GM12878 (cell line): ENCODE measurements at regions not wholly inside any gene's neighbourhood (a gene's known extent, or its start where the extent isn't known, plus 50 kb on each side); places are given as distances from the start of the nearest gene placed in this dataset.

Experiments
- ATAC-seq: fragments of 200-7000 bp; cut with Tn5 transposase; 3 replicates; pipeline ENCODE4 v1.9.1; 2020; ENCODE audit warnings: mild to moderate bottlenecking, moderate library complexity
- BruUV-seq: library from RNA; stranded (reverse); fragments of 400-500 nt; replicated peaks from 2 replicates; lab custom pipeline; 2021; lab: Mats Ljungman, UMichigan
- CTCF ChIA-PET: fragments of 300-600 bp; sonication (Branson Sonifier 250); formaldehyde crosslinking; extraction: SDS; loops from one replicate; lab custom pipeline; 2021; ENCODE audit warnings: inconsistent platforms; lab: Yijun Ruan, JAX
- POLR2A ChIA-PET: fragments of 350-600 bp; formaldehyde crosslinking; extraction: SDS; loops from one replicate; lab custom pipeline; 2021; ENCODE audit warnings: inconsistent platforms; lab: Charles Lee
- RAD21 ChIA-PET: fragments of 300-600 bp; sonication (Branson Sonifier 250); formaldehyde crosslinking; loops from one replicate; lab custom pipeline; 2023; ENCODE audit warnings: antibody characterized with exemption; ENCODE audit not compliant: unreplicated experiment; lab: Charles Lee
- SMC1A ChIA-PET: fragments of 300-600 bp; sonication (Branson Sonifier 250); formaldehyde crosslinking; loops from one replicate; lab custom pipeline; 2023; ENCODE audit not compliant: unreplicated experiment, uncharacterized antibody; lab: Charles Lee
- DNase-seq: peaks from one replicate; pipeline ENCODE4 v3.0.0-alpha.2; 2011; ENCODE audit warnings: low read depth, low spot score
- FAIRE-seq: peaks from 3 replicates; lab custom pipeline; 2011; peaks lifted over from hg19 to GRCh38; lab: Jason Lieb, UNC
- H2AFZ ChIP-seq: 2 replicates; pipeline ENCODE4 v1.6.0; 2011; ENCODE audit warnings: low read depth, low read length, control low read depth; ENCODE audit not compliant: control insufficient read depth
- H3K27ac ChIP-seq: 2 replicates; pipeline ENCODE4 v1.5.1; 2011; ENCODE audit warnings: control low read depth; ENCODE audit not compliant: control insufficient read depth, insufficient read depth
- H3K27me3 ChIP-seq, 2 experiments: replicated peaks in 1 of 2; 2 replicates each; pipeline versions ENCODE4 v1.6.0 to v1.6.1; 2011; ENCODE audit warnings: low read length in 1 of 2; ENCODE audit not compliant: control insufficient read depth in 2 of 2, insufficient read depth in 2 of 2
- H3K36me3 ChIP-seq, 2 experiments: 2 replicates each; pipeline ENCODE4 v1.5.1; 2011; ENCODE audit warnings: low read length in 1 of 2; ENCODE audit not compliant: control insufficient read depth in 2 of 2, insufficient read depth in 2 of 2
- H3K4me1 ChIP-seq: 2 replicates; pipeline ENCODE4 v1.6.1; 2011; ENCODE audit warnings: mild to moderate bottlenecking, low read length, moderate library complexity, mixed read lengths; ENCODE audit not compliant: control insufficient read depth, insufficient read depth
- H3K4me2 ChIP-seq: 2 replicates; pipeline ENCODE4 v1.6.0; 2011; ENCODE audit warnings: control low read depth; ENCODE audit not compliant: control insufficient read depth, insufficient read depth
- H3K4me3 ChIP-seq: fragments of 200-600 bp; sonication (generic); 2 replicates; pipeline ENCODE4 v1.5.1; 2016
- H3K79me2 ChIP-seq: 2 replicates; pipeline ENCODE4 v1.6.0; 2011; ENCODE audit warnings: low read length; ENCODE audit not compliant: control insufficient read depth, insufficient read depth
- H3K9ac ChIP-seq: 2 replicates; pipeline ENCODE4 v1.8.0; 2011; ENCODE audit warnings: low read length, control low read depth, mixed read lengths; ENCODE audit not compliant: control insufficient read depth, insufficient read depth
- H3K9me3 ChIP-seq: replicated peaks from 3 replicates; pipeline ENCODE4 v1.5.1; 2011; ENCODE audit warnings: mild to moderate bottlenecking, low read length; ENCODE audit not compliant: control insufficient read depth, insufficient read depth
- H4K20me1 ChIP-seq: 2 replicates; pipeline ENCODE4 v1.6.0; 2011; ENCODE audit not compliant: control insufficient read depth, insufficient read depth
- BHLHE40 ChIP-seq, 2 experiments: fragments of 450-650 bp in 1 of 2; IDR thresholded peaks; 2 replicates each; pipeline ENCODE4 v1.6.1; 2011 to 2017; ENCODE audit warnings: low read depth in 2 of 2, borderline replicate concordance in 1 of 2, improper control_type of control experiment in 1 of 2, low read length in 1 of 2, mild to moderate bottlenecking in 1 of 2
- ESRRA ChIP-seq: IDR thresholded peaks from 2 replicates; pipeline ENCODE4 v1.6.1; 2012; ENCODE audit warnings: mild to moderate bottlenecking, low read length, improper control_type of control experiment
- FOS ChIP-seq: IDR thresholded peaks from 3 replicates; pipeline ENCODE4 v1.6.1; 2011; ENCODE audit warnings: borderline replicate concordance; ENCODE audit not compliant: insufficient read length; ENCODE audit errors: extremely low read depth
- FOXM1 ChIP-seq: IDR thresholded peaks from 2 replicates; pipeline ENCODE4 v1.6.1; 2012; ENCODE audit warnings: low read depth, mild to moderate bottlenecking, inconsistent platforms, low read length, moderate library complexity
- GABPA ChIP-seq: IDR thresholded peaks from 2 replicates; pipeline ENCODE4 v1.6.1; 2014; ENCODE audit warnings: antibody characterized with exemption, low read depth, mild to moderate bottlenecking, inconsistent platforms
- HDAC6 ChIP-seq: fragments of 200-600 bp; sonication (generic); IDR thresholded peaks from one replicate; pipeline ENCODE4 v1.8.0; 2017; ENCODE audit warnings: antibody characterized with exemption; ENCODE audit not compliant: unreplicated experiment
- MTA2 ChIP-seq: fragments of 450-650 bp; IDR thresholded peaks from 2 replicates; pipeline ENCODE4 v1.6.1; 2016; ENCODE audit warnings: low read depth, mild to moderate bottlenecking, moderate library complexity
- MXI1 ChIP-seq: fragments of 150-350 bp; IDR thresholded peaks from 2 replicates; pipeline ENCODE4 v1.6.1; 2011; ENCODE audit warnings: low read depth, mild to moderate bottlenecking, inconsistent platforms, low read length, improper control_type of control experiment
- NFYA ChIP-seq: IDR thresholded peaks from 2 replicates; pipeline ENCODE4 v1.6.1; 2011; ENCODE audit warnings: low read depth, mild to moderate bottlenecking, low read length, improper control_type of control experiment, borderline replicate concordance
- PAX5 ChIP-seq: IDR thresholded peaks from 2 replicates; pipeline ENCODE4 v1.6.1; 2011; ENCODE audit warnings: low read depth, low read length, borderline replicate concordance
- POU2F2 ChIP-seq: IDR thresholded peaks from 3 replicates; pipeline ENCODE4 v1.6.1; 2011; ENCODE audit warnings: low read depth, mild to moderate bottlenecking, low read length, borderline replicate concordance
- WGBS: methylation state at CpG from one replicate; pipeline ENCODE4 v1.1.6; 2016; ENCODE audit warnings: low lambda C conversion rate; ENCODE audit not compliant: insufficient replicate concordance, insufficient coverage; ENCODE audit errors: missing lambda C conversion rate; 5-methylcytosine and 5-hydroxymethylcytosine counted together
- in situ Hi-C: fragments of 300-500 bp; cut with MboI; formaldehyde crosslinking; loops from 9 replicates; pipeline ENCODE4 v1.14.3; 2018; ENCODE audit warnings: mixed read lengths
- intact Hi-C: fragments of 100-400 bp; cut with micrococcal nuclease; formaldehyde crosslinking; loops from one replicate; pipeline ENCODE4 v1.14.2; 2022; ENCODE audit not compliant: unreplicated experiment
- TF ChIP-seq, protein P1 (sequence below): fragments of 450-650 bp; IDR thresholded peaks from 2 replicates; pipeline ENCODE4 v1.6.1; 2017; ENCODE audit warnings: mild to moderate bottlenecking, moderate library complexity
- TF ChIP-seq, protein P2 (sequence below): fragments of 450-650 bp; IDR thresholded peaks from 2 replicates; pipeline ENCODE4 v1.6.1; 2017; ENCODE audit warnings: mild to moderate bottlenecking, moderate library complexity
- TF ChIP-seq, protein P3 (sequence below): fragments of 450-650 bp; IDR thresholded peaks from 2 replicates; pipeline ENCODE4 v1.6.1; 2016; ENCODE audit warnings: mild to moderate bottlenecking

DNA sequence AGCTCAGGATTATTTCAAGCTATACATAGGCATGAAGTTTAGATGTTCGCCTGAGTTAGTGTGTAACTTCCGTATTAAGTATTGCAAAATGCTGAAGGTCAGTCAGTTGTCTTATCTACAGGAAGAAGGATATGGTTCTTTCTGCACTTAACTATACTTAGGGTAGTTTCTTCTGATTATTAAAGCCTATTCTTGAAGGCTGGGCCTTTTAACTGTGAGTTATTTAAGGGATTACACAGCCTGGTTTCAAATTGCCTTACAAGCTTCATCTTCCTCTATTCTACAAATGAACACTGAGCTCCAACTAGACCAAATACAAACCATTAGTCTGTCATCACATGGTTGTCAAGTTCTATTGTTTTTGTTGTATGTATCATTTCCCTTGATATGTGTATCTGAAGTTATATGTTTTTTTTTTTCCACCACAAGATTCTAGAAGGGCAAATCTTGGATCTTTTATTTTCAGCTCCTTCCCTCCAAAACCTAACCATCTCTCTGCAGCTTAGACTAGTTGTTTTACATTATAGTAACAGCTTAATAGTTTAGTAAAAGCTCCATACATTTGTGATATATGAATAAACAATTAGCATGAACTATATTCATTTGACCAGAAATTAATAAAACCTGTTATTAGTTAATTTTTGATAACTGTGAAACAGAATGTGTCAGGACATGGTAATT is 272.9 kb upstream of the KCNMB2 start:
- POLR2A ChIA-PET: no interaction called here
- intact Hi-C loops (no loop called here), in situ Hi-C loops (no loop called here)
- TF ChIP-seq GABPA (no peak), ESRRA (no peak), FOXM1 (no peak), MTA2 (no peak), MXI1 (no peak), FOS (no peak), BHLHE40 (IDR thresholded peaks at IDR 0.05; ENCODE audit: borderline replicate concordance in 1 of 2, low read depth in 2 of 2, low read length in 1 of 2) (no peak), HDAC6 (no peak), NFYA (no peak), POU2F2 (no peak), PAX5 (no peak)
- TF ChIP-seq, protein P1, sequence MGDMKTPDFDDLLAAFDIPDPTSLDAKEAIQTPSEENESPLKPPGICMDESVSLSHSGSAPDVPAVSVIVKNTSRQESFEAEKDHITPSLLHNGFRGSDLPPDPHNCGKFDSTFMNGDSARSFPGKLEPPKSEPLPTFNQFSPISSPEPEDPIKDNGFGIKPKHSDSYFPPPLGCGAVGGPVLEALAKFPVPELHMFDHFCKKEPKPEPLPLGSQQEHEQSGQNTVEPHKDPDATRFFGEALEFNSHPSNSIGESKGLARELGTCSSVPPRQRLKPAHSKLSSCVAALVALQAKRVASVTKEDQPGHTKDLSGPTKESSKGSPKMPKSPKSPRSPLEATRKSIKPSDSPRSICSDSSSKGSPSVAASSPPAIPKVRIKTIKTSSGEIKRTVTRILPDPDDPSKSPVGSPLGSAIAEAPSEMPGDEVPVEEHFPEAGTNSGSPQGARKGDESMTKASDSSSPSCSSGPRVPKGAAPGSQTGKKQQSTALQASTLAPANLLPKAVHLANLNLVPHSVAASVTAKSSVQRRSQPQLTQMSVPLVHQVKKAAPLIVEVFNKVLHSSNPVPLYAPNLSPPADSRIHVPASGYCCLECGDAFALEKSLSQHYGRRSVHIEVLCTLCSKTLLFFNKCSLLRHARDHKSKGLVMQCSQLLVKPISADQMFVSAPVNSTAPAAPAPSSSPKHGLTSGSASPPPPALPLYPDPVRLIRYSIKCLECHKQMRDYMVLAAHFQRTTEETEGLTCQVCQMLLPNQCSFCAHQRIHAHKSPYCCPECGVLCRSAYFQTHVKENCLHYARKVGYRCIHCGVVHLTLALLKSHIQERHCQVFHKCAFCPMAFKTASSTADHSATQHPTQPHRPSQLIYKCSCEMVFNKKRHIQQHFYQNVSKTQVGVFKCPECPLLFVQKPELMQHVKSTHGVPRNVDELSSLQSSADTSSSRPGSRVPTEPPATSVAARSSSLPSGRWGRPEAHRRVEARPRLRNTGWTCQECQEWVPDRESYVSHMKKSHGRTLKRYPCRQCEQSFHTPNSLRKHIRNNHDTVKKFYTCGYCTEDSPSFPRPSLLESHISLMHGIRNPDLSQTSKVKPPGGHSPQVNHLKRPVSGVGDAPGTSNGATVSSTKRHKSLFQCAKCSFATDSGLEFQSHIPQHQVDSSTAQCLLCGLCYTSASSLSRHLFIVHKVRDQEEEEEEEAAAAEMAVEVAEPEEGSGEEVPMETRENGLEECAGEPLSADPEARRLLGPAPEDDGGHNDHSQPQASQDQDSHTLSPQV: no peak
- TF ChIP-seq, protein P2, sequence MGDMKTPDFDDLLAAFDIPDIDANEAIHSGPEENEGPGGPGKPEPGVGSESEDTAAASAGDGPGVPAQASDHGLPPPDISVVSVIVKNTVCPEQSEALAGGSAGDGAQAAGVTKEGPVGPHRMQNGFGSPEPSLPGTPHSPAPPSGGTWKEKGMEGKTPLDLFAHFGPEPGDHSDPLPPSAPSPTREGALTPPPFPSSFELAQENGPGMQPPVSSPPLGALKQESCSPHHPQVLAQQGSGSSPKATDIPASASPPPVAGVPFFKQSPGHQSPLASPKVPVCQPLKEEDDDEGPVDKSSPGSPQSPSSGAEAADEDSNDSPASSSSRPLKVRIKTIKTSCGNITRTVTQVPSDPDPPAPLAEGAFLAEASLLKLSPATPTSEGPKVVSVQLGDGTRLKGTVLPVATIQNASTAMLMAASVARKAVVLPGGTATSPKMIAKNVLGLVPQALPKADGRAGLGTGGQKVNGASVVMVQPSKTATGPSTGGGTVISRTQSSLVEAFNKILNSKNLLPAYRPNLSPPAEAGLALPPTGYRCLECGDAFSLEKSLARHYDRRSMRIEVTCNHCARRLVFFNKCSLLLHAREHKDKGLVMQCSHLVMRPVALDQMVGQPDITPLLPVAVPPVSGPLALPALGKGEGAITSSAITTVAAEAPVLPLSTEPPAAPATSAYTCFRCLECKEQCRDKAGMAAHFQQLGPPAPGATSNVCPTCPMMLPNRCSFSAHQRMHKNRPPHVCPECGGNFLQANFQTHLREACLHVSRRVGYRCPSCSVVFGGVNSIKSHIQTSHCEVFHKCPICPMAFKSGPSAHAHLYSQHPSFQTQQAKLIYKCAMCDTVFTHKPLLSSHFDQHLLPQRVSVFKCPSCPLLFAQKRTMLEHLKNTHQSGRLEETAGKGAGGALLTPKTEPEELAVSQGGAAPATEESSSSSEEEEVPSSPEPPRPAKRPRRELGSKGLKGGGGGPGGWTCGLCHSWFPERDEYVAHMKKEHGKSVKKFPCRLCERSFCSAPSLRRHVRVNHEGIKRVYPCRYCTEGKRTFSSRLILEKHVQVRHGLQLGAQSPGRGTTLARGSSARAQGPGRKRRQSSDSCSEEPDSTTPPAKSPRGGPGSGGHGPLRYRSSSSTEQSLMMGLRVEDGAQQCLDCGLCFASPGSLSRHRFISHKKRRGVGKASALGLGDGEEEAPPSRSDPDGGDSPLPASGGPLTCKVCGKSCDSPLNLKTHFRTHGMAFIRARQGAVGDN: no peak
- TF ChIP-seq, protein P3, sequence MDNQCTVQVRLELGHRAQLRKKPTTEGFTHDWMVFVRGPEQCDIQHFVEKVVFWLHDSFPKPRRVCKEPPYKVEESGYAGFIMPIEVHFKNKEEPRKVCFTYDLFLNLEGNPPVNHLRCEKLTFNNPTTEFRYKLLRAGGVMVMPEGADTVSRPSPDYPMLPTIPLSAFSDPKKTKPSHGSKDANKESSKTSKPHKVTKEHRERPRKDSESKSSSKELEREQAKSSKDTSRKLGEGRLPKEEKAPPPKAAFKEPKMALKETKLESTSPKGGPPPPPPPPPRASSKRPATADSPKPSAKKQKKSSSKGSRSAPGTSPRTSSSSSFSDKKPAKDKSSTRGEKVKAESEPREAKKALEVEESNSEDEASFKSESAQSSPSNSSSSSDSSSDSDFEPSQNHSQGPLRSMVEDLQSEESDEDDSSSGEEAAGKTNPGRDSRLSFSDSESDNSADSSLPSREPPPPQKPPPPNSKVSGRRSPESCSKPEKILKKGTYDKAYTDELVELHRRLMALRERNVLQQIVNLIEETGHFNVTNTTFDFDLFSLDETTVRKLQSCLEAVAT: no peak
- Histone ChIP-seq H3K79me2 (no peaks in the 10 kb centered on the region), H3K27ac (no peak overlapping the region), H3K4me1 (no peaks in the 10 kb centered on the region), H3K27me3 (no peaks in the 10 kb centered on the region), H4K20me1 (no peaks in the 10 kb centered on the region), H3K4me2 (no peak overlapping the region), H3K9me3 (no peaks in the 10 kb centered on the region), H2AFZ (no peak overlapping the region), H3K9ac (no peak overlapping the region), H3K36me3 (no peaks in the 10 kb centered on the region), H3K4me3 (no peak overlapping the region)
- CTCF ChIA-PET: interaction anchor here (0.7 to 1.5 kb wide), 2 partner anchors 9 to 11 kb away, joined by 3 to 4 read pairs; no protein-coding TSS in a partner anchor
- DNase-seq (no peak), ATAC-seq (no peak), FAIRE-seq (no peak)
- no TSS peak for BruUV-seq
- RAD21 ChIA-PET: no interaction called here
- SMC1A ChIA-PET: interaction anchor here (1.5 kb wide), 1 partner anchor 19 kb away, joined by 5 read pairs; no protein-coding TSS in a partner anchor
- WGBS: 51% methylated on average over 2 of the region's 2 CpGs
